Type B pancreatic cell (in vitro differentiated cells): ENCODE measurements at regions not wholly inside any gene's neighbourhood (a gene's known extent, or its start where the extent isn't known, plus 50 kb on each side); places are given as distances from the start of the nearest gene placed in this dataset.

ENCODE experiments used
- DNase-seq: peaks from one replicate; pipeline ENCODE4 v3.0.0; 2021; ENCODE audit warnings: mixed read lengths; ENCODE audit not compliant: unreplicated experiment; ENCODE audit errors: extremely low spot score
- H3K27ac Mint-ChIP-seq: 2 replicates; pipeline ENCODE4 v1.8.0; 2021; ENCODE audit warnings: mild to moderate bottlenecking, mixed read lengths
- H3K27me3 Mint-ChIP-seq: 2 replicates; pipeline ENCODE4 v1.8.0; 2021; ENCODE audit warnings: mixed read lengths
- H3K36me3 Mint-ChIP-seq: 2 replicates; pipeline ENCODE4 v1.8.0; 2021; ENCODE audit warnings: mixed read lengths
- H3K4me1 Mint-ChIP-seq: one replicate; pipeline ENCODE4 v1.8.0; 2021; ENCODE audit warnings: mixed read lengths; ENCODE audit not compliant: unreplicated experiment
- H3K4me3 Mint-ChIP-seq: 2 replicates; pipeline ENCODE4 v1.8.0; 2021; ENCODE audit warnings: mild to moderate bottlenecking, mixed read lengths
- H3K9me3 Mint-ChIP-seq: 2 replicates; pipeline ENCODE4 v1.8.0; 2021; ENCODE audit warnings: mixed read lengths
- CTCF ChIP-seq: fragments of 200-600 bp; sonication (generic); conservative IDR thresholded peaks from 2 replicates; pipeline ENCODE4 v1.5.0; 2021; ENCODE audit warnings: antibody characterized with exemption, mild to moderate bottlenecking

DNA sequence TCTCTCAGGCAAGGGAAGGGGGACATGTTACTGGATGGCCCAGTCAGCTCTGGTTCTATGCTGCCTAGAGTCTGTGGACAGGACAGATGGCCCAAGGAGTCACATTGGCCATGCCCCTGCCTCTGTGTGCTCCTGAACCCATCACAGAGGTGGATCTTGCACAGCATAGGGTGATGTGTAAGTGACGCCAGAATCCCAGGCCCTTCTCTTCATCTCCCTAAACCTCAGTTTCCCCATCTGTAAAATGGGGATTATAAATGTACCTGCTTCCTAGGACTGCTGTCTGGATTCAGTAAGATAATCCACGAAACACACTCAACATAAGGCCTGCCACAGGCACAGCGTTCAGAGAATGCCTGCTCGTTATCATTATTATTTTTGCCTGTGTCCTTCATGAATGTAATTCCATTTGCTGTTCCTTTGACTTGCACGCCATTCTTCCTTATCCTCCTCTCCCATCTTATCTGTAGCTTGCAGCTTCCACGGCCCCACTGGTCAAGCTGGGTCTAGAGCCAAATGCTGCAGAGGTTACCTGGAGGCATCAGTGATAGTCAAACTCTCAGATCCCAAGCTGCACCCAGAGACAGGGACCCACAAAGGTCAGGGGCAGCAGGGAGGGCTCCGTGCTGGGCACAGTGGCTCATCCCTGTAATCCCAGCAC is 207.0 kb downstream of the MN1 start:
- Mint-ChIP-seq H3K27ac (no peak overlapping the region), H3K36me3 (no peaks in the 10 kb centered on the region), H3K4me1 (peaks cover 10% of the 10 kb centered on the region), H3K27me3 (peaks cover 4% of the 10 kb centered on the region), H3K9me3 (no peaks in the 10 kb centered on the region), H3K4me3 (no peak overlapping the region)
- no peak for TF ChIP-seq CTCF
- no peak for DNase-seq

- Mint-ChIP-seq H3K27me3 (peaks cover 4% of the 10 kb centered on the region), H3K9me3 (no peaks in the 10 kb centered on the region), H3K36me3 (no peaks in the 10 kb centered on the region), H3K4me3 (no peak overlapping the region), H3K4me1 (peaks cover 10% of the 10 kb centered on the region), H3K27ac (no peak overlapping the region)
- TF ChIP-seq CTCF = no peak
- DNase-seq = no peak
These were observed 205.3 kb downstream of the MN1 start for GRCh38 chr22:27596133-27596870.

GRCh38 chr22:27597703-27598444 is 203.7 kb downstream of the MN1 start:
- Mint-ChIP-seq H3K27me3 (peaks cover 5% of the 10 kb centered on the region), H3K9me3 (no peaks in the 10 kb centered on the region), H3K4me1 (peaks cover 21% of the 10 kb centered on the region), H3K27ac (no peak overlapping the region), H3K4me3 (no peak overlapping the region), H3K36me3 (no peaks in the 10 kb centered on the region)
- DNase-seq = no peak
- TF ChIP-seq CTCF = no peak

DNA sequence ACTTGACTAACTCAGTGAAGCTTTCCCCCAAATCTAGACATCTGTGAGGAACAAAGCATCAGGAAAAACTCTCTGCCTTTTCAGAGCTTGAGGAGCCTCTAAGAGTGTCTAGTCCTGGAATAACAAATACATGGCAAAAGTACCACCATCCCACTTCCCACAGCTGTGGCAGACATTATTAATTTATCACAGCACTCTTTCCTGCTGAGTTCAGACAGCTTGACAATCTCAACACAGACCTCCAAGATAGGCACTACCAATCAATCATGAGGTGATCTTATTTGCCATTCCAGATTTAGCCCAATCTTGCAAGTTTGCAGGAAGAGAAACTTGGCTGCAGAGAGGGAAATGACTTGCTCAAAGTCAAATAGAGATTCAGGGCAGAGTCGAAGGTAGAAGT is 202.8 kb downstream of the MN1 start:
- no peak for DNase-seq
- H3K27me3 Mint-ChIP-seq = peaks cover 10% of the 10 kb centered on the region
- H3K9me3 Mint-ChIP-seq = no peaks in the 10 kb centered on the region
- no peak overlapping the region for H3K27ac Mint-ChIP-seq
- TF ChIP-seq CTCF = no peak
- peaks cover 21% of the 10 kb centered on the region for H3K4me1 Mint-ChIP-seq
- H3K4me3 Mint-ChIP-seq = no peak overlapping the region
- no peaks in the 10 kb centered on the region for H3K36me3 Mint-ChIP-seq

DNA sequence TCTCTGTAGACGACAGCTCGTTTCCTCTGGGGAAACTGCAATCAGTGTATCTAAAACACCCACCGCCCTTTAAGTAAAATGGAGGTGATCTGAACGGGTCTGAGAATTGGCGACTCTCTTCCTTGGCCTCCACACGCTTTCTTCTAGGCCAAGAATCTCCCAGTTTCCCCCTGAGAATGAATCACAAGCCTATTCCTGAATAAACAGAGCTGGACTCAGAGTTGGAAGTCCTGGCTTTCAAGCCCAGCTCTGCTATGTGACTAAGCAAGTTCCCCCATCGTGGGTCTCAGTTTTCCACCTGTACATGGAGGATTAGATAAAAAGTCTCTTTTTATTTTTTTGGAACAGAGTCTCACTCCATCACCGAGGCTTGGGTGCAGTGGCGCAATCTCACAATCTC is 200.4 kb downstream of the MN1 start:
- Mint-ChIP-seq H3K27ac (no peak overlapping the region), H3K4me3 (no peak overlapping the region), H3K4me1 (peaks cover 21% of the 10 kb centered on the region), H3K36me3 (no peaks in the 10 kb centered on the region), H3K27me3 (peaks cover 11% of the 10 kb centered on the region), H3K9me3 (no peaks in the 10 kb centered on the region)
- no peak for TF ChIP-seq CTCF
- DNase-seq = no peak
